PFSK-1 (cell line): ENCODE measurements at regions not wholly inside any gene's neighbourhood (a gene's known extent, or its start where the extent isn't known, plus 50 kb on each side); places are given as distances from the start of the nearest gene placed in this dataset.

ENCODE experiments used
- POLR2AphosphoS5 ChIP-seq: IDR thresholded peaks from 2 replicates; pipeline ENCODE4 v1.6.1; 2012; ENCODE audit warnings: low read depth, mild to moderate bottlenecking, control low read depth, low read length, moderate library complexity
- REST ChIP-seq, 2 experiments: IDR thresholded peaks; 2 replicates each; pipeline versions ENCODE4 v1.6.1 to v1.8.0; 2011 to 2012; ENCODE audit warnings: low read depth in 2 of 2, low read length in 2 of 2, control low read depth in 1 of 2, inconsistent platforms in 1 of 2, mild to moderate bottlenecking in 1 of 2, moderate library complexity in 1 of 2; ENCODE audit not compliant: insufficient read depth in 1 of 2

- TF ChIP-seq REST (IDR thresholded peaks at IDR 0.05; ENCODE audit: insufficient read depth in 1 of 2, low read depth in 2 of 2, low read length in 2 of 2): no peak
- TF ChIP-seq POLR2AphosphoS5: no peak
Measured at GRCh38 chr2:204249437-204249836, 295.8 kb upstream of the PARD3B start.
